ENCODE measurements at regions not wholly inside any gene's neighbourhood (a gene's known extent, or its start where the extent isn't known, plus 50 kb on each side); places are given as distances from the start of the nearest gene placed in this dataset.

GRCh38 chr10:120702032-120702431 lies 149.1 kb upstream of the WDR11 start:
- no peak for DNase-seq
- TF ChIP-seq EP300 (IDR thresholded peaks at IDR 0.05; ENCODE audit: low read depth) = no peak
- TF ChIP-seq POLR2AphosphoS5 (IDR thresholded peaks at IDR 0.05) = no peak
- Histone ChIP-seq H3K4me3 (no peak overlapping the region), H3K27me3 (no peaks in the 10 kb centered on the region), H3K36me3 (no peaks in the 10 kb centered on the region), H3K27ac (no peak overlapping the region), H3K9me3 (peaks cover 17% of the 10 kb centered on the region in 2 donors), H3K4me1 (no peaks in the 10 kb centered on the region)
- intact Hi-C loops (cut with DNase I; ENCODE audit: low total_unique reads) (no loop called here), in situ Hi-C loops (cut with MboI; ENCODE audit: low pct_ligation_motif_present in 1 of 4, low pct_unique_long_range_greater_than_20kb in 1 of 4, low sequenced_read_pairs in 3 of 4) (no loop called here)
- 62 to 67% methylated on average over 1 of the region's 1 CpG for WGBS, 2 donors (ENCODE audit: low coverage in 1 of 2)

- no peaks in the 10 kb centered on the region for H3K4me1 ChIP-seq
- WGBS, 2 donors (ENCODE audit: low coverage in 1 of 2) = 64 to 66% methylated on average over 4 of the region's 4 CpGs
- TF ChIP-seq CTCF (IDR thresholded peaks at IDR 0.05) (no peak), EP300 (IDR thresholded peaks at IDR 0.05; ENCODE audit: low read depth) (no peak), POLR2A (IDR thresholded peaks at IDR 0.05) (no peak), POLR2AphosphoS5 (IDR thresholded peaks at IDR 0.05) (no peak)
- intact Hi-C loops (cut with DNase I; ENCODE audit: low total_unique reads) = no loop called here
- H3K4me3 ChIP-seq = no peak overlapping the region
- no peaks in the 10 kb centered on the region for H3K9me3 ChIP-seq
- no peak for DNase-seq
- in situ Hi-C loops (cut with MboI; ENCODE audit: low pct_ligation_motif_present in 1 of 4, low pct_unique_long_range_greater_than_20kb in 1 of 4, low sequenced_read_pairs in 3 of 4) = no loop called here
- H3K27ac ChIP-seq = no peak overlapping the region
- H3K36me3 ChIP-seq = no peaks in the 10 kb centered on the region
- no peaks in the 10 kb centered on the region for H3K27me3 ChIP-seq
Measured at GRCh38 chr10:120705309-120705708, 145.9 kb upstream of the WDR11 start.

- in situ Hi-C loops (cut with MboI; ENCODE audit: low pct_ligation_motif_present in 1 of 4, low pct_unique_long_range_greater_than_20kb in 1 of 4, low sequenced_read_pairs in 3 of 4) = no loop called here
- no peak for DNase-seq
- Histone ChIP-seq H3K9me3 (no peaks in the 10 kb centered on the region), H3K4me1 (no peaks in the 10 kb centered on the region), H3K27me3 (no peaks in the 10 kb centered on the region), H3K36me3 (no peaks in the 10 kb centered on the region), H3K4me3 (no peak overlapping the region), H3K27ac (no peak overlapping the region)
- WGBS, 2 donors (ENCODE audit: low coverage in 1 of 2) = 75 to 77% methylated on average over 2 of the region's 2 CpGs
- intact Hi-C loops (cut with DNase I; ENCODE audit: low total_unique reads) = no loop called here
- TF ChIP-seq EP300 (IDR thresholded peaks at IDR 0.05; ENCODE audit: low read depth) (no peak), POLR2A (IDR thresholded peaks at IDR 0.05) (no peak), CTCF (IDR thresholded peaks at IDR 0.05) (no peak), POLR2AphosphoS5 (IDR thresholded peaks at IDR 0.05) (no peak)
Measured at GRCh38 chr10:120710076-120710475, 141.1 kb upstream of the WDR11 start.

GRCh38 chr10:120711860-120712259 lies 139.3 kb upstream of the WDR11 start:
- in situ Hi-C loops (cut with MboI; ENCODE audit: low pct_ligation_motif_present in 1 of 4, low pct_unique_long_range_greater_than_20kb in 1 of 4, low sequenced_read_pairs in 3 of 4) (no loop called here), intact Hi-C loops (cut with DNase I; ENCODE audit: low total_unique reads) (no loop called here)
- H3K9me3 ChIP-seq = no peaks in the 10 kb centered on the region
- H3K4me1 ChIP-seq = no peaks in the 10 kb centered on the region
- no peak overlapping the region for H3K27ac ChIP-seq
- H3K36me3 ChIP-seq = no peaks in the 10 kb centered on the region
- no peaks in the 10 kb centered on the region for H3K27me3 ChIP-seq
- H3K4me3 ChIP-seq = no peak overlapping the region
- 47 to 80% methylated on average over 3 to 5 of the region's 5 CpGs for WGBS, 2 donors (ENCODE audit: low coverage in 1 of 2)
- DNase-seq = no peak
- no peak for TF ChIP-seq EP300 (IDR thresholded peaks at IDR 0.05; ENCODE audit: low read depth)
- TF ChIP-seq CTCF (IDR thresholded peaks at IDR 0.05) = no peak
- no peak for TF ChIP-seq POLR2A (IDR thresholded peaks at IDR 0.05)
- TF ChIP-seq POLR2AphosphoS5 (IDR thresholded peaks at IDR 0.05) = no peak

- Histone ChIP-seq H3K4me3 (no peak overlapping the region), H3K27me3 (no peaks in the 10 kb centered on the region), H3K27ac (no peak overlapping the region), H3K4me1 (no peaks in the 10 kb centered on the region), H3K9me3 (no peaks in the 10 kb centered on the region), H3K36me3 (no peaks in the 10 kb centered on the region)
- in situ Hi-C loops (cut with MboI; ENCODE audit: low pct_ligation_motif_present in 1 of 4, low pct_unique_long_range_greater_than_20kb in 1 of 4, low sequenced_read_pairs in 3 of 4) = no loop called here
- 56 to 64% methylated on average over 1 to 2 of the region's 2 CpGs for WGBS, 2 donors (ENCODE audit: low coverage in 1 of 2)
- no peak for DNase-seq
- no peak for TF ChIP-seq POLR2A (IDR thresholded peaks at IDR 0.05)
- TF ChIP-seq CTCF (IDR thresholded peaks at IDR 0.05) = no peak
- no peak for TF ChIP-seq EP300 (IDR thresholded peaks at IDR 0.05; ENCODE audit: low read depth)
- TF ChIP-seq POLR2AphosphoS5 (IDR thresholded peaks at IDR 0.05) = no peak
- intact Hi-C loops (cut with DNase I; ENCODE audit: low total_unique reads) = no loop called here
Measured at GRCh38 chr10:120713573-120714205, 137.5 kb upstream of the WDR11 start.
